ENCODE measurements at regions not wholly inside any gene's neighbourhood (a gene's known extent, or its start where the extent isn't known, plus 50 kb on each side); places are given as distances from the start of the nearest gene placed in this dataset.

GRCh38 chr5:167777746-167778145, 513.7 kb upstream of the WWC1 start:
- no peak for TF ChIP-seq CTCF (IDR thresholded peaks at IDR 0.05; ENCODE audit: control insufficient read depth, extremely low read depth, insufficient read depth)
- no peak overlapping the region for H3K4me3 ChIP-seq (ENCODE audit: low read depth, low read length)
- no peak for DNase-seq (ENCODE audit: low read depth)

GRCh38 chr5:167778228-167778627, 513.2 kb upstream of the WWC1 start:
- DNase-seq (ENCODE audit: low read depth), result no peak

GRCh38 chr5:167779644-167780043, 511.8 kb upstream of the WWC1 start:
- TF ChIP-seq CTCF (IDR thresholded peaks at IDR 0.05; ENCODE audit: control insufficient read depth, extremely low read depth, insufficient read depth), result no peak
- DNase-seq (ENCODE audit: low read depth), result no peak
- H3K4me3 ChIP-seq (ENCODE audit: low read depth, low read length), result no peak overlapping the region

More at GRCh38 chr5:167778228-167778627, 513.2 kb upstream of the WWC1 start:
- TF ChIP-seq CTCF (IDR thresholded peaks at IDR 0.05; ENCODE audit: control insufficient read depth, extremely low read depth, insufficient read depth), result no peak
- H3K4me3 ChIP-seq (ENCODE audit: low read depth, low read length), result no peak overlapping the region

- no peak for TF ChIP-seq CTCF (IDR thresholded peaks at IDR 0.05; ENCODE audit: control insufficient read depth, extremely low read depth, insufficient read depth)
- no peak for DNase-seq (ENCODE audit: low read depth)
- no peak overlapping the region for H3K4me3 ChIP-seq (ENCODE audit: low read depth, low read length)
These were observed 511.3 kb upstream of the WWC1 start for GRCh38 chr5:167780177-167780576.

GRCh38 chr5:167783145-167783817, 508.2 kb upstream of the WWC1 start:
- TF ChIP-seq CTCF (IDR thresholded peaks at IDR 0.05; ENCODE audit: control insufficient read depth, extremely low read depth, insufficient read depth), result no peak
- DNase-seq (ENCODE audit: low read depth), result no peak
- no peak overlapping the region for H3K4me3 ChIP-seq (ENCODE audit: low read depth, low read length)

GRCh38 chr5:167785106-167785505, 506.3 kb upstream of the WWC1 start:
- no peak for TF ChIP-seq CTCF (IDR thresholded peaks at IDR 0.05; ENCODE audit: control insufficient read depth, extremely low read depth, insufficient read depth)
- H3K4me3 ChIP-seq (ENCODE audit: low read depth, low read length), result no peak overlapping the region
- DNase-seq (ENCODE audit: low read depth), result no peak

- TF ChIP-seq CTCF (IDR thresholded peaks at IDR 0.05; ENCODE audit: control insufficient read depth, extremely low read depth, insufficient read depth), result no peak
- DNase-seq (ENCODE audit: low read depth), result no peak
- no peak overlapping the region for H3K4me3 ChIP-seq (ENCODE audit: low read depth, low read length)
These were observed 505.5 kb upstream of the WWC1 start for GRCh38 chr5:167785901-167786300.

Measured in LNCaP clone FGC (cell line).